ENCODE measurements at regions not wholly inside any gene's neighbourhood (a gene's known extent, or its start where the extent isn't known, plus 50 kb on each side); places are given as distances from the start of the nearest gene placed in this dataset.
A peak's percentile ranks its signal among the peaks of the same experiment; 100 is the strongest.

DNA sequence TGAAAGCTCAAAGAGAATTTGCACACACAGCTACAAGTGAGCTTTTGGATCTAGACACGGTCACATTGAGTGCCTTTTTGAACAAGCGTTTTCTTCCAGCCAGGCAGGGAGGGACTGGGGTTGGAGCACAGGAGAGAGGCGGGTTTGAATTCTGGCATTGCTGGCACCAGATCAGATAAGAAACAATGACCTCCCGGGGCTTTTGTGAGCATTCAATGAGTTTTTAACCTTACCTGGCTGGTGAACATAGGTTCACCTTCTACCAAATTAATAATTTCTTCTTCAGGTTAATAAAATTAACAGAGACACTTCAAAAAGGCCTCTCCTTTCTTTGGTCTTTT, 312.9 kb upstream of the MSX2 start:
- no peak for DNase-seq (ENCODE audit: low read depth)

DNA sequence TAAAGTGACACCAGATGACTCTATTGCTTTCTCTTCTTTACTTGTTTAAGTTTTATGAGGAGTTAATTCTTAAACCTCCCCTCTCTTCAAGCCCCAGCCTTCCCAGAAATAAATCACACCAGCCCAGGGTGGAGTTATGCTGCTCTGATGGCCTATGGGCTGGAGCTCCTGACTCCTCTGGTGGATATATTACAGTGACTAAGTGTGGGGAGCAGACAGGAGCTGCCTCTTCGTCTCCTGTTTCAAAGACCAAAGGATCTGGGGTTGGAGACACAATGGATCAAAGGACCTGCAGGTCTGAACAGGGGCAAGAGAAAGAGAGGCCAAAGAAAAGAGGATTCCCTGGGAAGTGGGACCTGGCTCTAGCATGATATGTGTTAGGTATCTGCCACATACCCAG, 312.0 kb upstream of the MSX2 start:
- no peak for DNase-seq (ENCODE audit: low read depth)

DNA sequence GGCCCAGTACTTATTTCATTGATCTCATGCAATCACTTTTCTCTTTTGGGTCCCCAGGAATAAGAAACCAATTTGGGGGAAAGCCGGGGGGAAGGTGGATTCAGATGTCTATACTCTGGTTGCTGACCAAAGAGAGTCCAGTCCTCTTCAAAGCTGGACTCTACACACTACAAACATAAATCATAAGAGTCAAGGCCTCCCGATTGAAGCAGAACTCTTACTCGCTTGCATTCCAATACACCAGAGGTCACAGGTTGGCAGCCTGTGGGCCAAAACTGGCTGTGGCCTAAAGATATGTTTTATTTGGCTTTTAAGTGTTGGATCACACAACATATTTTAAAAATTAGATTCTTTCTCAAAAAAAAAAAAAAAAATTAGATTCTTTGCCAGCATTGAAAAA, 311.4 kb upstream of the MSX2 start:
- no peak for DNase-seq (ENCODE audit: low read depth)

DNA sequence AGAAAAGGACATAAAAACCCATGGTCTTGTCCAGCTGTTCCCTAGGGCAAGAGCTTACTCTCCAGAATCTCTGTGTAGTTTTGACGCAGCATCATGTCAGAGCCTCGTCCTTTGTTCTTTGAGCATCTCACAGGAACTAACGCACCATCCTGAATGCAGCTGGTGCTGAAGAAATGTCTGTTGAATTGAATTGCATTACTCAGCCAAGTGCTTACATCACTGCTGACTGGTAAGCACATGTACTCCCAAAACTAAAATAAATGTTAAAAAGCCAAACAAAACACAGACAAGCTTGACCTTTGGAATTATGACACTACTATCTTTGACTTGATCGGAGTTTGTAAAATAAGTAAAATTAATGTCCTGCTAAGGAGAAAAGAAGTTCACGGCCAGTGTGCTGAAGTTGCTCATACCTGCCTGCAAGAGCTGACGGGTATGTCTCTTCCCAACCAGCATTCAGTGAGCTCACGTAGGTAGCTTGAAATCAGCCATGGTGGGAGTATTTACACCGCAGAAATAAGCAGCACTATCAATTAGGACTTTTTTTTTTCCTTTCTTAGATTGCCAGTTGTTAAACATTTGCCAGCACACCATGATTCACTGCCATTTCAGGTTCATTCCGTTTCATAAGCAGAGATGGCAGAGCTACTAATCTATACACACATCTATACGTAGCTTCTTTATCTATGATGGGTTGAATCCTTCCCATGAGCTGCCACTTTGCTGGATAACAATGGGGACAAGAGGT, 310.6 kb upstream of the MSX2 start:
- DNase-seq (ENCODE audit: low read depth): no peak

DNA sequence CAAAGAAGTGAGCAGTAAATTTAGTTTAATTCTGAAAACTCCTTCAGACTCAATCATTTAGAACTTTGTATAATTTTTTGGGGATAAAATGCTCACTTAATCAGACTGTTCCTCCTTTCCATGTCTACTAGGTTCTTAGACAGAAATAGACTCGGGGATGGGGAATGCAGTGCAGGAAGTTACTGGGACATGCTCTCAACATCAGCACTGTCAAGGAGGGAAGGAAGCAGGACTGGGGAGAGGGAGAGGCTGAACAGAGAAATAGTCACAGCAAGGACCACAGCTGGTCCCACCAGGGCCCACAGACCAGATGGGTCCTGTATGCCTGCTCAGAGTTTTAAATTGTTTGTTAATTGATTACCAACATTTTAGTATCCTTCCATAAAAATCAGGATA, 310.1 kb upstream of the MSX2 start:
- DNase-seq (ENCODE audit: low read depth): no peak

DNA sequence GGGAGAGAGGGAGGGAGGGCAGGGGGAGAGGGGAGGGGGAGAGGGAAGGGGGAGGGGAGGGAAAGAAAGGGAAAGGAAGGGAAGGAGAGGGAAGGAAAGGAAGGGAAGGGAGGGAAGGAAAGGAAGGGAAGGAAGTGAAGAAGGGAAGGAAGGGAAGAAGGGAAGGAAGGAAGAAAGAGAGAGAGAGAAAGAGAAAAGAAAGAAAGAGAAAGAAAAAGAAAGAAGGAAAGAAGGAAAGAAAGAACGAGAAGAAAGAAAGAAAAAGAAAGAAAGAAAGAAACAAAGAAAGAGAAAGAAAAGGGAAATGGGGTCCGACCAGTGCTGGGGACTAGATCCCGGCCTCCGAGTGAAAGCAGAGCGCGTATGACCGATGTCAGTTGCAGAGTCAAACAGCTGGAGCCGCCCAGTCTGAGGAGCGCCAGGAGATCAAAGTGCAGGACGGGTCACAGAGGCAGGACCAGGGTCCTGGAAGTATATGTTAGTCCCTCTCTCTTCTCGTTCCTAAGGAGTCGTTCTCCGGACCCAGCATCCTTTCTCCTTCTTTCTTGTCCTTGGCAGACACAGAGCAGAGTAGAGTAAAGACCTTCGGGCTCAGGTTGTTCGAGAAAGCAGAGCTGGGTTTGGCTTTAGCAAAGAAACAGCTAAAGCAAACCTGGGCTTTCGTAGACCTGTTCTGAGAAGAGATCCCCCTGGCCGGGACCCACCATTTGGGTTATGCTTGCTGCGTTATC, 305.4 kb upstream of the MSX2 start:
- no peak for DNase-seq (ENCODE audit: low read depth)

DNA sequence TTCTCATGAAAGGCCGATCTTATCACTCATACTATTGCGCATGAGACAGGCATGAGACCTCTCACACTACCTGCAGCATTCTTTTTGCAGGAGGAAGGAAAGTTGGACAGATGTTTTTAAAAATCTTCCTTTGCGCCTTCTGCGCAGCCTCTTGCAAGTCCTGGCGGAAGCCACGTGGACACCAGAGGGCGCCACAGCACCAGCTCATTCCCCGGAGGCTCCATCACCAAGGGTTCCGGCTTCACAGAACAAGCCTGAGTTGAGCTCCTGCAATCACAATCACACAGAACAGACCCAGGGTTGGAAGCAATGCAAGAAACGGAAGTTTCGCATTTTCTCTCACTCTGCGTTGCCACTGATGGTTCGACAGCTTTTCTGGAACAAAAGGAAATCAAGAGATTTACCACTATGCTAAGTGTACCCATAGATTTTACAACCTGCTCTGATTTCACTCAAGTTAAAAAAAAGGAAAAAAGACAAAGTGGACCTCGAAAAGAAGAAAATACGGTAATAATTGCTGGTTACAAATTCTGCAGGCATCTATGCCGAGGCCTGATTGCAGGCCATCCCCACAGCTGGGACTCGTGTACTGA, 304.7 kb upstream of the MSX2 start:
- DNase-seq (ENCODE audit: low read depth): peak; percentile 41

DNA sequence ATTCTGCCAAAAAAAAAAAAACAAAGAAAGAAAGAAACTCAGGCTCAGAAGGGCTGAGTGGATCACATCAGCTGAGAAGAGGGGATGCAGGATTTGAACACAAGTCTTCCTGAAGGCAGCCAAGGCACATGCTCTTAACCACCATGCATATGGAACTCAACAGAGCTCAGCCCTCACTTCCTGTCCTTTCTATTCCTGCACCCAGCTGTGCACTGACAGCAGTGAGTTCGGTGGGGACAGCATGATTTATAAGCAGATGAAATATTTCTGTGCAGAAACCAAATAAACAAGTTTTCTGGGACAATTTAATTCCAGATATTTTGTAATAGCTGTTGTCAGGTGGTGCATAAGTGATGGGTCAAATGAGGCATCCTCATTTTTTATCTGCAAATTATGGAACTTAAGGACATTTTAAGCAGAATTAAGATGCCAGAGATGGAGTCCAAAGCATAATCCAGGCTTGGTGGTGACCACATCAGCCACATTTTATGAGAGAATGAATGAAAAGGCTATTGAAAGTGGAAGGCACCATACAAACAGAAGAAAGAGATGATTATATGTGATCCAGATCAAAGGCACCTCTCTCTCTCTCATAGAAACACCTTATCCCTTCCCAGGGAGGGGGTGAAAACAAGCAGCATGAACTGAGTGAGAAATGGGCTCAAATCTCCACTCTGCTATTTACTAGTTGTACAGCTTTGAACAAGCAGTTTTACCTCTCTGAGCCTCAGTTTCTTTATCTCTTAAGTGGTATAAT, 303.6 kb upstream of the MSX2 start:
- DNase-seq (ENCODE audit: low read depth): no peak

DNA sequence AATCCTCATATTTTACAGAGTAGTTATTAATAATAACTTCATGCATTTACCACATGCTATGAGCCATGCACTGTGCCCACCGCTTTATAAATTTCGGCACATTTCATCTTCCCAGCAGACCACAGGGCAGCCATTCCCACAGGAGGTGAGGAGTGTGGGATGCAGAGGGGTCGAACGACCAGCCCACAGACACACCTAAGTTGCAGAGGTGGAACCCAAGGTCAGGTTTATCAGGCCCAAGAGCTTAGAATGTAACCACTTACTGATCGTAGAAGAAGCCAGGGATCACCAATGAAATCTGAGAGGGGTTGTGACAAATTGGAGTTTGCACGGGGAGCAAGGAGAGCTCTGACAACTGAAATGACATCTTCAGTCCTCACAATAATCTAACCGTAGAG, 303.0 kb upstream of the MSX2 start:
- DNase-seq (ENCODE audit: low read depth): no peak

DNA sequence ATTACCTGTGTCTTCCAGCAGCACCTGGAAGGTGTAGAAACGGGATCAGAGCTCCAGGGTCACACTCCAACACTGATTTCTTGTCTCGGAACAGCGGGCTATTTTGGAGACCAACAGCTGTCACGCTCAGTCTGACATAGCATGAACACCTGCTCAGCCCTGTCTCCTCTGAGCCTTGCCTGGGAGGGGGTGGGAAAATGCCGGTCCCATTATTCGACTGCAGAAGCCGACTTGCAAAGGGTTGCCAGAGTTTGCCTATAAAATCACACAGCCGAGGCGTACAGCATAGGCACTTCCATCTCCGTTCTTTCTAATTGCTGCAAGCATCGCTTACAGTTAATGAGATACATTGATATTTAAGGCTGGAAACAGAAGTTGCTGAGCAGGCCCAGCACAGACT, 300.8 kb upstream of the MSX2 start:
- DNase-seq (ENCODE audit: low read depth): no peak

DNA sequence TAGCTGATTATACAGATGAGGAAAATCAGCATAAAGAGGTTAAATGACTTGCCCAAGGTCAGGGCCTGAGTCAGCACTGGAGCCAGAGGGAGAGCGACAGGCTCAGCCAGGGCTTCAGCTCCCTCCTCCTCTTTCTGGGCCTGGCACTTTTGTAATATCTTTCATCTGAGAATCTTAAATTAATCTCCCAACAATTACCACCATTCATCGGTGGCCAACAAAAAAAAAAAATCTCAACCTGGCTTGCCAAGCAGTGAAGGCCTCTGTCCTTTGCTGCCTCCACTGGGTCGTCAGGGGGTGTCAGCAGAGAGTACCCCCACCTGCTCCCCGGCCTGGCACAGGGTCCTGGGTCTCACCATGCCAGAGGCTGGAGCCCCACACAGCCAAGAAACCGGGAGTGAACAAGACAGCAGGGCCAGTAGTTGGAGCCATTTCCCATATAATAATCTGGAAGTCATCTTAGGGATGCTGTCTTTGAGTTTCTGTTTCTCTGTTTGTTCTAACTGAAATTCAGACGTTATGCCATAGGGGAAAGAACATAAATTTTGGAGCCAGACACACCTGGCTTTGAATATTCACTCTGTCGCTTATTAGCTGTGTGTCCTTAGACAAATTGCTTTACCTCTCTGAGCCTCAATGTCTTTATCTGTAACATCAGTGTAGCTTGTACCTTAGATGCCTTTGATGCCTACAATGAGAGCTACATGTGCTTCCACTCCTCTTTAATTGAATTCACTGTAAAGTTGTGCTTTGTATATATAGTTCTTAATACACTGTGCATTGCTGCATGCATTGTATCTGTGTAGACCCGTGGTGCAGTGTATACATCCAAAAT, 299.9 kb upstream of the MSX2 start:
- DNase-seq (ENCODE audit: low read depth): no peak

DNA sequence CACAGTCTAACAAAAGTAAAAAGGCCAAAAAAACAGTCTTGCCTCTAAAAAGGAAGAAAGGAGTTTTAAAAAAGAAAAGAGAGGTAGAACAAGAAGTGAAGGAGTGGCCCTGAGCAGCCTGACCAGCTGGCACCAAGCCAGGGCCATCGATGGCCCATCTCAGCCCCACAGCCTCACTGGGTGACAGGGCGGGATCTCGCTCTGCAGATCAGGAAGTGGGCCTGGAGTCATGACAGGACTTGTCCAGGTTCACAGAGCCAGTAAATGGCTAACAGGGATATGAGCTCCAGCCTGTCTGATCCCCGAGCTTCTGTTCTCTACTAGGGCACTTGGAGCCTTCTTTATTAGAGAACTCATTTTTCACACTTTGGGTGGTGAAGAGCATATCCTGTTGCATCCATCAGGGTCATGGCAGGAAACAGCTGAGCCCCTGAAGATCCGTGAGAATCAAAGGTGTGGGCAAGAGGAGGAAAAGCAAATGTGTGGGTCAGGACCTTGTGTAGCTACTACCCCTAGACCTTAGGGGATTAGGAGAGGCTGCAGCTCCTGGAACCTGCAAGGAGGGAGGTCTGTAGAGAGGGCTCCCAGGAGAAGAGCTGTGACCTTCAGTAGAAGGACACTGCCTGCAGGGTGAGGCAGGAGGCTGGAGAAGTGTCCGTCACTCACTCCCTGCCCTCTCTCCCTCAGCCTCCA, 299.0 kb upstream of the MSX2 start:
- no peak for DNase-seq (ENCODE audit: low read depth)

DNA sequence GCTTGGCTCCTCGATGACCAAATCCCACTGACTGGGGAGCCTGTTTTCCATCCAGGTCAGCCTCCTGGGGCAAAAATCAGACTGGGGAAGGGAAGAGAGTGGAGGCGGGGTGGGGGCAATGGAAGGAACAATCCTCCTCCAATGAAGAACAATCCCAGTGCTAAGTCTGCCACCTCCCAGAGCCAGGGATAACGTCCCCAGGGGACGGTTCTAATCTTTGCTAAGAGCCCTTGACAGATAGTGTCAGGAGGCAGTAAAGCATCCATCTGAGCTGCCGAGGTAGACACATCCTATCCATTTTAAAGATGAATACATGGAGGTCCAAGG, 298.5 kb upstream of the MSX2 start:
- no peak for DNase-seq (ENCODE audit: low read depth)

DNA sequence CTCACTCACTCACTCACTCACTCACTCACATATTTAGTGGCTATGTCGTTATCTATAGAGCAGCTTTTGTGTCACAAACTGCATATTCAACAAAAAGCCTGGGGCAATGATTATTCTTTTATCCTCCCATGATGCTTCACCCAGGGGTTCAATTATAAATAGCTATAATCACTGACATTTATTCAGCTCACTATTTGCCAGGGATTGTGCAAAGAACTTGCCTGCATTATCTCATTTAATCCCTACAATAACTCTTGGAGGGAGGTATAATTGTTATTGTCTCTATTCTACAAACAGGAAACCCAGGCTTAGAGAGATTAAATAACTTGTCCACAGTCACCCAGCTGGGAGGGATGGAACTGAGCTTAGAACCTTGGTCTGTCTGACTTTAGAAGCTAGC, 298.0 kb upstream of the MSX2 start:
- DNase-seq (ENCODE audit: low read depth): no peak

DNA sequence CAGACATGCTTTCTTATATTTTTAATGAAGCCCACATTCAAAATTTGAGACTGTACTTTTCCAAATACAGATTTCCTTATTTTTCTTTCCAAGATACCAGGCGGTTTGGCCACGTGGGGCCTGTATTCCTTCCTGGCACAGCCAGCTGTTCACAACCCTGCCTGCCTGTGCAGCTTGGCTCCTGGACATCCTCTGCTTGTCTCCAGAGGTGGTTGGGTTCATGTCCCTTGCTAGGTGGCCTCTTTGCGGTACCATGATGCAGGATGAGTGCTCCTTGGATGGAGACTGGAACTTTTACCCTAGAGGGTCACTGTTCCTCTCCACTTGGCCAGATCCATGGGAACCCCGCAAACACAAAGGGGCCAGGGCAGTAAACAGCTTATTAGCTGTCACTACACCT, 297.5 kb upstream of the MSX2 start:
- no peak for DNase-seq (ENCODE audit: low read depth)

DNA sequence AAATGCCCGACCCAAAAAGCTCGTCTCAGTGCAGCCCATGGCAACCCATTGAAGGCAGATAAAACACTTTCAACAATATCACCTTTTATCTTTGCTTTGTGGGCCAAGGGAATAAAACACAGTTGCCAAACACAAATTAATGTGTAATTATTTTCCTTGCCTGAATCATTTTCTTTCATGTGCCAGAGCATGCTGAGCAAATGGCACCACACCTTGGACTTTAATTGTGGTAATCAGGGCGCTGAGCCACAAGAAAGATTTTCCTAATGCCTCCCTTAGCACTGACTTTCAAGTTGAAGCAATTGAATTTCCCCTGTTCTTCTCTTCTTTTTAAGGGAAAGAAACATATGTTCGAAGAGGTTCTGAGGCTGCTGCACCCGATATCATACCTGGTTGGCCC, 297.1 kb upstream of the MSX2 start:
- DNase-seq (ENCODE audit: low read depth): no peak

DNA sequence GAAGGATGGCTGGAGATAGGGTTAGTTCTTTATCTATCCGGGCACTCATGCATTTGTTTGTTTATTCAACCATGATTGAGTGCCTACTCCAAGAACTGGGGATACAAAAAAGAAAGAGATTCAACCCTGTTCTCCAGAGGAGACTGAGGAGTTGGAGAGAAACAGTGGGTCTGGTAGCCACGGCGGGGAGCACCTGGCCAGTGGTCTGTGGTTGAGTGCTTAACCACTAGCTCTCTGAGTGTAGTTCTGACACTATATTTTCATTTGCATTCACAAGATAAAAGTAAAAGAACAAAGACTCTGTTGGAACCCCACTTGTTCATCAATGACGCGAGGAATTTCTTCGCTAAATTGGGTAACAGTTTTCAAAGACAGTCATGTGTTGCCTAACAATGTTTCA, 295.5 kb upstream of the MSX2 start:
- DNase-seq (ENCODE audit: low read depth): no peak

DNA sequence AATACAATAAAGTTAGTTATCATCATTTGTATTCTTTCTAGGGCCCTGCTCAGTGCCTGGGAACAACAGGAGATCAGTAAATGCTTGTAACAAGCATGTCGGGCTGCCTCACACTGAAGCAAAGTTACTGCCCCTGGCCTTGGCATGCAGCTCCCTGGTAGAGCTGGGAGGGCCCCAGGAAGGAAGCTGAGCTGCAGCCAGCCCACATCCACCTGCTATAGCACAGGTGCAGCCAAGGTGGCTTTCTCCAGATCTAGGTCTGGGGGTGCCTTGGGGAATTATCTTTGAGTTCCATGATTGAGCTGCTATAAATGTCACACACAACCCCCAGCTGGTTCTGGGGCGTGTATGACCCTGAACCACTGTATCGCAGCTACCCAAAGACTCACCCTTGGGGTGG, 293.4 kb upstream of the MSX2 start:
- DNase-seq (ENCODE audit: low read depth): no peak

DNA sequence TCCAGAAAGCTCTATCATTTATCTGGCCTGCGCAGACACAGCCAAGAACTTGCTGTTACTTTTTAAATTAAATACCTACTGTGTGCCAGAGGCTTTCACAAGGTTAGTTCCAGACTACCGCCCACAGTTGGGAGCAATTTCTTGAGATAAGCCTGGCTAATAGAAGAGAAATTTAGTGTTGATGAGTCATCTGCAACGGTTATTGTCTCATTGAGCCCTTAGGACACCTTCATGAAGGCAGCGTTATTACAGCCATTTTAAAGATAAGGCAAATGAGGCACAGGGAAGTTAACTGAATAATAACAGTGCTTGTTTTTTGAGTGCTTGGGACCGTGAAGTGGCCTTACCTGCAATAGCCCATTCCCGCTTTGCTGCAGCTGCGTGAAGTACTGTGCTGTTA, 292.9 kb upstream of the MSX2 start:
- DNase-seq (ENCODE audit: low read depth): no peak

DNA sequence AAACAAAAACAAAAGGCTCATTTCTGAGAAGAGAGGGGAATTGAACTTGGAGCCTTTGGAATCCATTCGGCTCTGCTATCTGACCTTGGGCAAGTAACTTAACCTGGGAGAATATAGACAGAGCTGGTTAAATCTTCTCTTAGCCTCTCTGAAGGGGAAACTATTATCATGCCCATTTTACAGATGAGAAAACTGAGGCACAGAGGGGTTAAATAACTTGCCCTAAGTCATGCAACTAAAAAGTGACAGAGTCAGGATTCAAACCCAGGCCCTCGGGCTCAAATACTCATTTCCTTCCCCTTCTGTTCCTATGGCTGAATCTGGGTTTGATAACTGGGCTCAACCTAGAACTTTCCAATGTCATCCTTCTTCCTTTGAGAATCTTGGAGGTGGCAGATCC, 291.3 kb upstream of the MSX2 start:
- DNase-seq (ENCODE audit: low read depth): no peak

DNA sequence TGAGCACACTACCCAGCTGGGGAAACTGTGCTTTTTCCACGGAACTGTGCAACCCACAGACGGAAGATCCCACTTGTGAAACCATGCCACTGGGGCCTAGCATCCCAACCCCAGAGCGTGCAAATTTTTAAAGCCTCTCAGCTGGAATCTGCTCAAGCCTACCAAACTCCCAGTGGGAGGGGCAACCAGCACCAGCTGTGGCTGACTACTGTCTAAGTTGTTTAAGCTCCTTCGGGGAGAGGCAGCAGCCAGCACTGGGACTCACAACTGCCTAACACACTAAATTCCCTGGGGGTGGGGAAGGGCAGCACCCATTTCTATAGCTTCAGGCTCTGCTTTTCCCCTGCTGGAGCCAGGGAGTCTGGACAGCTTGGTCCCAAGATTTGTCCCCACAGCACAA, 287.6 kb upstream of the MSX2 start:
- DNase-seq (ENCODE audit: low read depth): no peak

All from T-helper 22 cell (primary cell).